ENCODE measurements at regions not wholly inside any gene's neighbourhood (a gene's known extent, or its start where the extent isn't known, plus 50 kb on each side); places are given as distances from the start of the nearest gene placed in this dataset.

DNA sequence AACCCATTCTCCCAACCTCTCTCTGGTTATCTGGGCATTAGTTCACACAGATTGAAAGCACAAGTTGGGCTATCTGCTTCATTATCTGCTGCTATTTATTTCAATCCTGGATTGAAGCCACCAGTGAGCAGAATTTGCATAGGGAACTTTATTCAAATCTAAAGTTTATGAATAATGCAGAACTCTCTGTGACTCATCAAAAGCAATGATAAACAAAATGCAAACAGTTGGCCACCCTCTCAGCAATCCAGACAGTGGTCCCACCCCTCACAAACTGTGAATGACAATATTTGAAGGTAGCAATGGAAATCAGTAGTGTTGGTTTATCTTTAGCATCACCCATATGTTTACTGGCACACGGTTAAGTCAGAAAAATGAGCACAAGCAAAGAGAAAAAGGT is 106.8 kb upstream of the TMEM178A start:
- TF ChIP-seq, protein P1, sequence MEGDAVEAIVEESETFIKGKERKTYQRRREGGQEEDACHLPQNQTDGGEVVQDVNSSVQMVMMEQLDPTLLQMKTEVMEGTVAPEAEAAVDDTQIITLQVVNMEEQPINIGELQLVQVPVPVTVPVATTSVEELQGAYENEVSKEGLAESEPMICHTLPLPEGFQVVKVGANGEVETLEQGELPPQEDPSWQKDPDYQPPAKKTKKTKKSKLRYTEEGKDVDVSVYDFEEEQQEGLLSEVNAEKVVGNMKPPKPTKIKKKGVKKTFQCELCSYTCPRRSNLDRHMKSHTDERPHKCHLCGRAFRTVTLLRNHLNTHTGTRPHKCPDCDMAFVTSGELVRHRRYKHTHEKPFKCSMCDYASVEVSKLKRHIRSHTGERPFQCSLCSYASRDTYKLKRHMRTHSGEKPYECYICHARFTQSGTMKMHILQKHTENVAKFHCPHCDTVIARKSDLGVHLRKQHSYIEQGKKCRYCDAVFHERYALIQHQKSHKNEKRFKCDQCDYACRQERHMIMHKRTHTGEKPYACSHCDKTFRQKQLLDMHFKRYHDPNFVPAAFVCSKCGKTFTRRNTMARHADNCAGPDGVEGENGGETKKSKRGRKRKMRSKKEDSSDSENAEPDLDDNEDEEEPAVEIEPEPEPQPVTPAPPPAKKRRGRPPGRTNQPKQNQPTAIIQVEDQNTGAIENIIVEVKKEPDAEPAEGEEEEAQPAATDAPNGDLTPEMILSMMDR (IDR thresholded peaks at IDR 0.05), result no peak
- no peak for TF ChIP-seq POLR2A (IDR thresholded peaks at IDR 0.05)
